H1 (cell line): ENCODE measurements at regions not wholly inside any gene's neighbourhood (a gene's known extent, or its start where the extent isn't known, plus 50 kb on each side); places are given as distances from the start of the nearest gene placed in this dataset.

Source experiments
- CTCF ChIA-PET: fragments of 300-600 bp; sonication (Branson Sonifier 250); formaldehyde crosslinking; loops from one replicate; lab custom pipeline; 2021; ENCODE audit not compliant: partially characterized antibody; lab: Charles Lee
- POLR2A ChIA-PET: fragments of 300-600 bp; sonication (Branson Sonifier 250); formaldehyde crosslinking; loops from one replicate; lab custom pipeline; 2021; ENCODE audit warnings: inconsistent platforms; ENCODE audit not compliant: partially characterized antibody; lab: Charles Lee
- DNase-seq, 2 experiments: peaks; one replicate each; pipeline versions ENCODE4 v3.0.0 to v3.0.0-alpha.2; 2010 to 2022; ENCODE audit warnings: low spot score in 2 of 2, low read depth in 1 of 2, mixed read lengths in 1 of 2
- FAIRE-seq: peaks from 2 replicates; lab custom pipeline; 2011; peaks lifted over from hg19 to GRCh38; lab: Jason Lieb, UNC
- H2AFZ ChIP-seq: 2 replicates; pipeline ENCODE4 v1.8.1; 2012; ENCODE audit warnings: low read length, inconsistent platforms
- H2AK5ac ChIP-seq: 2 replicates; pipeline ENCODE4 v1.6.1; 2013; ENCODE audit warnings: low read depth, low read length
- H2BK120ac ChIP-seq: replicated peaks from 2 replicates; pipeline ENCODE3; 2013; ENCODE audit warnings: low read depth, low read length, inconsistent platforms
- H2BK12ac ChIP-seq: 2 replicates; pipeline ENCODE4 v1.6.1; 2013; ENCODE audit warnings: low read depth, low read length
- H2BK15ac ChIP-seq: 2 replicates; pipeline ENCODE4 v1.6.1; 2013; ENCODE audit warnings: low read length
- H2BK20ac ChIP-seq: 2 replicates; pipeline ENCODE4 v1.6.1; 2013; ENCODE audit warnings: low read length
- H2BK5ac ChIP-seq: 2 replicates; pipeline ENCODE4 v1.6.1; 2013; ENCODE audit warnings: low read depth, low read length
- H3K14ac ChIP-seq: 2 replicates; pipeline ENCODE4 v1.6.1; 2013; ENCODE audit warnings: inconsistent platforms; ENCODE audit not compliant: insufficient read length
- H3K18ac ChIP-seq: 2 replicates; pipeline ENCODE4 v1.6.1; 2013; ENCODE audit warnings: low read length; ENCODE audit errors: extremely low read depth
- H3K23ac ChIP-seq: 2 replicates; pipeline ENCODE4 v1.6.1; 2013; ENCODE audit warnings: inconsistent platforms; ENCODE audit not compliant: insufficient read length
- H3K23me2 ChIP-seq: 2 replicates; pipeline ENCODE4 v1.6.1; 2013; ENCODE audit warnings: low read depth, low read length
- H3K27ac ChIP-seq: 2 replicates; pipeline ENCODE4 v1.6.1; 2011; ENCODE audit warnings: low read depth, low read length, inconsistent platforms
- H3K27me3 ChIP-seq, 4 experiments: replicated peaks in 1 of 4; 1 replicate in 1 of 4; 2 replicates in 3 of 4; pipeline versions ENCODE4 v1.6.1 to v1.8.1; 2011 to 2013; ENCODE audit warnings: low read length in 3 of 4, mild to moderate bottlenecking in 3 of 4, inconsistent platforms in 2 of 4, mixed read lengths in 2 of 4, moderate library complexity in 1 of 4; ENCODE audit not compliant: control insufficient read depth in 3 of 4, insufficient read depth in 3 of 4; ENCODE audit errors: extremely low read depth in 1 of 4
- H3K36me3 ChIP-seq, 4 experiments: 2 replicates each; pipeline versions ENCODE4 v1.6.1 to v1.8.1; 2011 to 2013; ENCODE audit warnings: mild to moderate bottlenecking in 4 of 4, low read length in 3 of 4, moderate library complexity in 2 of 4, control low read depth in 1 of 4, inconsistent platforms in 1 of 4; ENCODE audit not compliant: insufficient read depth in 4 of 4, control insufficient read depth in 2 of 4
- H3K4ac ChIP-seq: replicated peaks from 2 replicates; pipeline ENCODE3; 2013; ENCODE audit warnings: low read length, low read depth, mixed read lengths, inconsistent platforms; ENCODE audit not compliant: insufficient read length
- H3K4me1 ChIP-seq, 4 experiments: replicated peaks in 1 of 4; 1 replicate in 1 of 4; 2 replicates in 3 of 4; pipeline versions ENCODE4 v1.6.1 to v1.8.1; 2011 to 2013; ENCODE audit warnings: low read length in 3 of 4, inconsistent platforms in 2 of 4, mixed read lengths in 1 of 4; ENCODE audit not compliant: insufficient read depth in 4 of 4, control insufficient read depth in 3 of 4
- H3K4me2 ChIP-seq, 2 experiments: 2 replicates each; pipeline versions ENCODE4 v1.6.1 to v1.8.1; 2011 to 2013; ENCODE audit warnings: low read depth in 2 of 2, low read length in 2 of 2, control low read depth in 1 of 2, inconsistent platforms in 1 of 2, mild to moderate bottlenecking in 1 of 2; ENCODE audit not compliant: insufficient read depth in 1 of 2
- H3K4me3 ChIP-seq, 4 experiments: fragments of 200-600, 300-600 bp in 1 of 4; sonication (generic), shearing (Covaris generic), sonication (Bioruptor Twin) in 1 of 4; 2 replicates each; pipeline versions ENCODE4 v1.5.1 to v1.8.1; 2011 to 2016; ENCODE audit warnings: low read length in 4 of 4, low read depth in 3 of 4, control low read depth in 2 of 4, inconsistent platforms in 2 of 4, mild to moderate bottlenecking in 2 of 4, mixed read lengths in 1 of 4, moderate library complexity in 1 of 4; ENCODE audit not compliant: insufficient read depth in 2 of 4; ENCODE audit errors: extremely low read depth in 1 of 4
- H3K56ac ChIP-seq: replicated peaks from 2 replicates; pipeline ENCODE3; 2013; ENCODE audit warnings: low read depth, mild to moderate bottlenecking, mixed read lengths, low read length, inconsistent platforms; ENCODE audit not compliant: insufficient read length
- H3K79me1 ChIP-seq: 2 replicates; pipeline ENCODE4 v1.6.1; 2013; ENCODE audit warnings: low read depth, low read length, control low read depth
- H3K79me2 ChIP-seq, 2 experiments: 2 replicates each; pipeline versions ENCODE4 v1.6.1 to v1.8.1; 2012 to 2013; ENCODE audit warnings: low read length in 2 of 2, mild to moderate bottlenecking in 2 of 2, inconsistent platforms in 1 of 2; ENCODE audit not compliant: insufficient read depth in 2 of 2, control insufficient read depth in 1 of 2
- H3K9ac ChIP-seq, 4 experiments: replicated peaks in 1 of 4; 1 replicate in 1 of 4; 2 replicates in 3 of 4; pipeline versions ENCODE4 v1.6.1 to v1.8.1; 2011 to 2013; ENCODE audit warnings: low read depth in 3 of 4, low read length in 3 of 4, control low read depth in 2 of 4, mild to moderate bottlenecking in 2 of 4, moderate library complexity in 2 of 4, inconsistent platforms in 1 of 4; ENCODE audit errors: extremely low read depth in 1 of 4
- H3K9me3 ChIP-seq, 2 experiments: 2 replicates each; pipeline versions ENCODE4 v1.6.1 to v1.8.1; 2012 to 2013; ENCODE audit warnings: mild to moderate bottlenecking in 2 of 2, moderate library complexity in 2 of 2, control low read depth in 1 of 2, inconsistent platforms in 1 of 2, low read depth in 1 of 2, low read length in 1 of 2, mixed read lengths in 1 of 2; ENCODE audit not compliant: insufficient read depth in 2 of 2
- H4K20me1 ChIP-seq, 2 experiments: replicated peaks in 1 of 2; 2 replicates each; pipeline versions ENCODE3 to v1.8.1; 2011 to 2013; ENCODE audit warnings: inconsistent platforms in 2 of 2, low read length in 2 of 2, mild to moderate bottlenecking in 1 of 2; ENCODE audit not compliant: insufficient read depth in 2 of 2, control insufficient read depth in 1 of 2
- H4K5ac ChIP-seq: 2 replicates; pipeline ENCODE4 v1.6.1; 2013; ENCODE audit warnings: low read length, low read depth, mixed read lengths, inconsistent platforms; ENCODE audit not compliant: insufficient read length
- H4K8ac ChIP-seq: 2 replicates; pipeline ENCODE4 v1.8.0; 2013; ENCODE audit warnings: mild to moderate bottlenecking, moderate library complexity, low read length, inconsistent platforms; ENCODE audit not compliant: insufficient read depth; ENCODE audit errors: extremely low read depth
- H4K91ac ChIP-seq: replicated peaks from 2 replicates; pipeline ENCODE3; 2013; ENCODE audit warnings: low read length, mixed read lengths, inconsistent platforms; ENCODE audit not compliant: insufficient read length
- ATF3 ChIP-seq: IDR thresholded peaks from 2 replicates; pipeline ENCODE4 v1.6.1; 2011; ENCODE audit warnings: low read depth, mild to moderate bottlenecking, low read length; ENCODE audit not compliant: insufficient read depth
- CBX5 ChIP-seq: fragments of 300-800, 300-1000 bp; sonication (generic); IDR thresholded peaks from 2 replicates; pipeline ENCODE4 v1.7.1; 2016; ENCODE audit warnings: antibody characterized with exemption, low read length, low read depth
- CTCF ChIP-seq, 3 experiments: IDR thresholded peaks; 1 replicate in 2 of 3; 2 replicates in 1 of 3; pipeline versions ENCODE4 v1.5.1 to v1.6.1; 2011; ENCODE audit warnings: low read length in 3 of 3, mild to moderate bottlenecking in 3 of 3, inconsistent platforms in 2 of 3, low read depth in 1 of 3, moderate library complexity in 1 of 3; ENCODE audit not compliant: insufficient read depth in 1 of 3; ENCODE audit errors: control extremely low read depth in 1 of 3
- HDAC2 ChIP-seq, 2 experiments: fragments of 300-600 bp in 1 of 2; sonication (generic) in 1 of 2; IDR thresholded peaks; 2 replicates each; pipeline ENCODE4 v1.6.1; 2011 to 2012; ENCODE audit warnings: low read depth in 2 of 2, low read length in 2 of 2, mild to moderate bottlenecking in 2 of 2, moderate library complexity in 2 of 2, borderline replicate concordance in 1 of 2, inconsistent platforms in 1 of 2
- KDM4A ChIP-seq: IDR thresholded peaks from one replicate; pipeline ENCODE4 v1.7.1; 2012; ENCODE audit warnings: low read depth, mild to moderate bottlenecking, moderate library complexity, low read length, inconsistent platforms; ENCODE audit not compliant: severe bottlenecking
- RAD21 ChIP-seq, 2 experiments: IDR thresholded peaks in 1 of 2; conservative IDR thresholded peaks in 1 of 2; 2 replicates each; pipeline ENCODE4 v1.6.1; 2011; ENCODE audit warnings: low read depth in 2 of 2, low read length in 2 of 2, improper control_type of control experiment in 1 of 2, inconsistent platforms in 1 of 2, mild to moderate bottlenecking in 1 of 2, moderate library complexity in 1 of 2
- RXRA ChIP-seq: IDR thresholded peaks from 2 replicates; pipeline ENCODE4 v1.6.1; 2011; ENCODE audit warnings: low read depth, mild to moderate bottlenecking, low read length, moderate library complexity; ENCODE audit not compliant: insufficient read depth
- SIRT6 ChIP-seq: IDR thresholded peaks from one replicate; pipeline ENCODE4 v1.7.1; 2012; ENCODE audit warnings: low read length, inconsistent platforms
- TBP ChIP-seq: IDR thresholded peaks from 2 replicates; pipeline ENCODE4 v1.6.1; 2011; ENCODE audit warnings: low read depth, low read length, improper control_type of control experiment
- WGBS, 2 experiments: shearing (Covaris generic) in 1 of 2; methylation state at CpG; one replicate each; pipeline versions ENCODE4 v1.1.6 to v1.1.7; 2013 to 2015; ENCODE audit warnings: low lambda C conversion rate in 2 of 2, mixed read lengths in 2 of 2, inconsistent platforms in 1 of 2, low coverage in 1 of 2, missing lambda C conversion rate in 1 of 2; ENCODE audit not compliant: insufficient replicate concordance in 2 of 2, insufficient coverage in 1 of 2, insufficient read length in 1 of 2; ENCODE audit errors: extremely low coverage in 1 of 2, missing lambda C conversion rate in 1 of 2; 5-methylcytosine and 5-hydroxymethylcytosine counted together

GRCh38 chr1:34474566-34474965 is 280.3 kb upstream of the GJB5 start:
- peaks cover 0 to 1% (median 0%) of the 10 kb centered on the region in 4 experiments; a peak in 1 of 7 replicates for H3K27me3 ChIP-seq
- DNase-seq, result no peak
- no peak overlapping the region for H3K4me2 ChIP-seq
- H3K4me3 ChIP-seq, result no peak overlapping the region
- WGBS, 2 experiments, result 90% methylated on average over 4 of the region's 5 CpGs; no CpG with 5 or more reads in 1 of the 2 experiments
- no peak overlapping the region for H2BK15ac ChIP-seq
- no peak for FAIRE-seq
- no peak overlapping the region for H2BK5ac ChIP-seq
- H3K23ac ChIP-seq, result no peak overlapping the region
- H3K9ac ChIP-seq, result no peak overlapping the region
- H3K56ac ChIP-seq, result no peak overlapping the region
- no peak overlapping the region for H2BK120ac ChIP-seq
- no peak overlapping the region for H2AFZ ChIP-seq
- no peak overlapping the region for H2AK5ac ChIP-seq
- no peaks in the 10 kb centered on the region for H3K23me2 ChIP-seq
- ChIA-PET POLR2A (interaction anchor here (0.9 kb wide), 1 partner anchor 44 kb away, joined by 4 read pairs; no protein-coding TSS in a partner anchor), CTCF (interaction anchor here (0.6 to 1.6 kb wide), 5 partner anchors 14 to 211 kb away, joined by 3 to 5 read pairs (median 3); no protein-coding TSS in a partner anchor)
- no peak for TF ChIP-seq CBX5
- TF ChIP-seq SIRT6, result no peak
- no peak for TF ChIP-seq CTCF (IDR thresholded peaks at IDR 0.05; ENCODE audit: control extremely low read depth in 1 of 3, insufficient read depth in 1 of 3, low read depth in 1 of 3, low read length in 3 of 3)
- no peak for TF ChIP-seq TBP
- no peak for TF ChIP-seq RXRA
- TF ChIP-seq KDM4A, result no peak
- TF ChIP-seq RAD21 (IDR thresholded peaks at IDR 0.05 in 1 of 2, conservative IDR thresholded peaks at IDR 0.05 in 1 of 2; ENCODE audit: low read depth in 2 of 2, low read length in 2 of 2), result no peak
- TF ChIP-seq ATF3, result no peak
- TF ChIP-seq HDAC2 (IDR thresholded peaks at IDR 0.05; ENCODE audit: borderline replicate concordance in 1 of 2, low read depth in 2 of 2, low read length in 2 of 2), result no peak
- H3K18ac ChIP-seq, result no peak overlapping the region
- H3K9me3 ChIP-seq, result no peaks in the 10 kb centered on the region
- no peak overlapping the region for H2BK20ac ChIP-seq
- H3K14ac ChIP-seq, result no peak overlapping the region
- no peaks in the 10 kb centered on the region for H3K79me1 ChIP-seq
- no peaks in the 10 kb centered on the region for H3K36me3 ChIP-seq
- no peak overlapping the region for H4K91ac ChIP-seq
- no peak overlapping the region for H4K8ac ChIP-seq
- H4K20me1 ChIP-seq, result no peaks in the 10 kb centered on the region
- no peak overlapping the region for H4K5ac ChIP-seq
- H3K79me2 ChIP-seq, result no peaks in the 10 kb centered on the region
- H2BK12ac ChIP-seq, result no peak overlapping the region
- peaks cover 0 to 12% (median 4%) of the 10 kb centered on the region in 4 experiments; a peak in 5 of 7 replicates for H3K4me1 ChIP-seq
- no peak overlapping the region for H3K27ac ChIP-seq
- H3K4ac ChIP-seq, result no peak overlapping the region
